ENCODE measurements at regions not wholly inside any gene's neighbourhood (a gene's known extent, or its start where the extent isn't known, plus 50 kb on each side); places are given as distances from the start of the nearest gene placed in this dataset.
"Not testable (repeated sequence)": the region's sequence is repeated elsewhere in the genome, so short reads cannot be mapped to it uniquely, and the experiment has no call there.

GRCh38 chr3:16070707-16071106, 103.8 kb upstream of the GALNT15 start:
- no peak for DNase-seq (ENCODE audit: low read depth in 4 of 4, low spot score in 3 of 4)

GRCh38 chr3:16071206-16071605, 103.3 kb upstream of the GALNT15 start:
- DNase-seq (ENCODE audit: low read depth in 4 of 4, low spot score in 3 of 4) = no peak

- DNase-seq (ENCODE audit: low read depth in 4 of 4, low spot score in 3 of 4) = no peak
Measured at GRCh38 chr3:16072420-16073110, 101.9 kb upstream of the GALNT15 start.

- DNase-seq (ENCODE audit: low read depth in 4 of 4, low spot score in 3 of 4) = no peak
Measured at GRCh38 chr3:16073203-16073602, 101.3 kb upstream of the GALNT15 start.

- DNase-seq (ENCODE audit: low read depth in 4 of 4, low spot score in 3 of 4) = not testable (repeated sequence)
Measured at GRCh38 chr3:16073990-16074671, 100.3 kb upstream of the GALNT15 start.

GRCh38 chr3:16075647-16076046, 98.8 kb upstream of the GALNT15 start:
- DNase-seq (ENCODE audit: low read depth in 4 of 4, low spot score in 3 of 4) = no peak

GRCh38 chr3:16076564-16076963, 97.9 kb upstream of the GALNT15 start:
- DNase-seq (ENCODE audit: low read depth in 4 of 4, low spot score in 3 of 4) = no peak

- DNase-seq (ENCODE audit: low read depth in 4 of 4, low spot score in 3 of 4) = not testable (repeated sequence)
Measured at GRCh38 chr3:16077146-16077545, 97.3 kb upstream of the GALNT15 start.

GRCh38 chr3:16077681-16078080, 96.8 kb upstream of the GALNT15 start:
- DNase-seq (ENCODE audit: low read depth in 4 of 4, low spot score in 3 of 4) = not testable (repeated sequence)

GRCh38 chr3:16079519-16079918, 95.0 kb upstream of the GALNT15 start:
- DNase-seq (ENCODE audit: low read depth in 4 of 4, low spot score in 3 of 4) = no peak

- DNase-seq (ENCODE audit: low read depth in 4 of 4, low spot score in 3 of 4) = no peak
Measured at GRCh38 chr3:16081661-16082060, 92.8 kb upstream of the GALNT15 start.

GRCh38 chr3:16084887-16085286, 89.6 kb upstream of the GALNT15 start:
- DNase-seq (ENCODE audit: low read depth in 4 of 4, low spot score in 3 of 4) = no peak

- DNase-seq (ENCODE audit: low read depth in 4 of 4, low spot score in 3 of 4) = no peak
Measured at GRCh38 chr3:16085410-16085809, 89.1 kb upstream of the GALNT15 start.

- no peak for DNase-seq (ENCODE audit: low read depth in 4 of 4, low spot score in 3 of 4)
Measured at GRCh38 chr3:16085884-16086608, 88.4 kb upstream of the GALNT15 start.

- DNase-seq (ENCODE audit: low read depth in 4 of 4, low spot score in 3 of 4) = no peak
Measured at GRCh38 chr3:16086690-16087089, 87.8 kb upstream of the GALNT15 start.

- DNase-seq (ENCODE audit: low read depth in 4 of 4, low spot score in 3 of 4) = no peak
Measured at GRCh38 chr3:16088496-16088895, 86.0 kb upstream of the GALNT15 start.

GRCh38 chr3:16089521-16089920, 85.0 kb upstream of the GALNT15 start:
- no peak for DNase-seq (ENCODE audit: low read depth in 4 of 4, low spot score in 3 of 4)

GRCh38 chr3:16090024-16090423, 84.5 kb upstream of the GALNT15 start:
- no peak for DNase-seq (ENCODE audit: low read depth in 4 of 4, low spot score in 3 of 4)

GRCh38 chr3:16090706-16091105, 83.8 kb upstream of the GALNT15 start:
- DNase-seq (ENCODE audit: low read depth in 4 of 4, low spot score in 3 of 4) = no peak

- no peak for DNase-seq (ENCODE audit: low read depth in 4 of 4, low spot score in 3 of 4)
Measured at GRCh38 chr3:16092923-16093322, 81.6 kb upstream of the GALNT15 start.

GRCh38 chr3:16101295-16102186, 72.9 kb upstream of the GALNT15 start:
- DNase-seq (ENCODE audit: low read depth in 4 of 4, low spot score in 3 of 4) = no peak
